Fibroblast of skin of abdomen (primary cell): ENCODE measurements at regions not wholly inside any gene's neighbourhood (a gene's known extent, or its start where the extent isn't known, plus 50 kb on each side); places are given as distances from the start of the nearest gene placed in this dataset.
"Not testable (repeated sequence)": the region's sequence is repeated elsewhere in the genome, so short reads cannot be mapped to it uniquely, and the experiment has no call there.

Source experiments
- DNase-seq: peaks from one replicate; pipeline ENCODE4 v3.0.0-alpha.2; 2013

GRCh38 chr4:134700251-134700650 is 498.7 kb upstream of the PABPC4L start:
- no peak for DNase-seq

- DNase-seq: not testable (repeated sequence)
These were observed 497.2 kb upstream of the PABPC4L start for GRCh38 chr4:134698831-134699230.

- no peak for DNase-seq
These were observed 493.8 kb upstream of the PABPC4L start for GRCh38 chr4:134695433-134695832.

GRCh38 chr4:134691915-134692314 is 490.3 kb upstream of the PABPC4L start:
- peak; percentile 36 for DNase-seq

- no peak for DNase-seq
These were observed 486.3 kb upstream of the PABPC4L start for GRCh38 chr4:134687646-134688628.

GRCh38 chr4:134677209-134677814 is 475.7 kb upstream of the PABPC4L start:
- DNase-seq: no peak

- DNase-seq: no peak
These were observed 466.6 kb upstream of the PABPC4L start for GRCh38 chr4:134668237-134668636.

GRCh38 chr4:134666640-134667039 is 465.1 kb upstream of the PABPC4L start:
- DNase-seq: no peak

GRCh38 chr4:134665429-134665828 is 463.8 kb upstream of the PABPC4L start:
- no peak for DNase-seq

- DNase-seq: no peak
These were observed 462.2 kb upstream of the PABPC4L start for GRCh38 chr4:134663742-134664141.

- no peak for DNase-seq
These were observed 448.9 kb upstream of the PABPC4L start for GRCh38 chr4:134650461-134650860.

- DNase-seq: no peak
These were observed 444.2 kb upstream of the PABPC4L start for GRCh38 chr4:134645778-134646177.

- DNase-seq: no peak
These were observed 434.9 kb upstream of the PABPC4L start for GRCh38 chr4:134636338-134637051.

- DNase-seq: no peak
These were observed 432.7 kb upstream of the PABPC4L start for GRCh38 chr4:134634301-134634700.

GRCh38 chr4:134632056-134632455 is 430.5 kb upstream of the PABPC4L start:
- DNase-seq: peak; percentile 42

- peak; percentile 76 for DNase-seq
These were observed 426.5 kb upstream of the PABPC4L start for GRCh38 chr4:134628066-134628465.

- no peak for DNase-seq
These were observed 425.8 kb upstream of the PABPC4L start for GRCh38 chr4:134627366-134627765.

- no peak for DNase-seq
These were observed 422.8 kb upstream of the PABPC4L start for GRCh38 chr4:134624365-134624764.

GRCh38 chr4:134622626-134623575 is 421.3 kb upstream of the PABPC4L start:
- peak; percentile 14 for DNase-seq

GRCh38 chr4:134622199-134622598 is 420.6 kb upstream of the PABPC4L start:
- no peak for DNase-seq

- DNase-seq: not testable (repeated sequence)
These were observed 420.1 kb upstream of the PABPC4L start for GRCh38 chr4:134621715-134622114.

- no peak for DNase-seq
These were observed 409.4 kb upstream of the PABPC4L start for GRCh38 chr4:134610956-134611355.
